ENCODE measurements at regions not wholly inside any gene's neighbourhood (a gene's known extent, or its start where the extent isn't known, plus 50 kb on each side); places are given as distances from the start of the nearest gene placed in this dataset.

DNA sequence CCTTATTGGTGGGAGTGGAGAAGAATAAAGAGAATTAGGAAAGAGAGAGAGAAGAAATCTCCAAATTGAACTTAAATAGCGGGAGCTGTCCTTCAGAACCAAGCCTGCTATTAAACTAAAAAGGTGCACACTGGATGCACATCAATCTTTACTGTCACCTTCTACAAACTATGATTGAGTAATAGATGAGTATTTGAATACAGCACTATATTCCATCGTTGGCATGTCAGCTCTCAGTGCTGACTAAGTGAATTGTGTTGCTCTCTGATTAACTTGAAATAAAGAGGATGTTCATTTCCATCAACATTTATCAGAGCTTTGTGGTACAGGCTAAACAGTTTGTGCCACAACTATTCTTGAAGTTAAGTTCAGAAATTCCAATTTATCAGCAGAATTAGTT, 143.7 kb upstream of the PABPC4L start:
- no peak for DNase-seq (ENCODE audit: low spot score)
- no peak overlapping the region for H3K4me3 Mint-ChIP-seq
- H3K27me3 Mint-ChIP-seq (ENCODE audit: low read depth), result no peaks in the 10 kb centered on the region
- no peaks in the 10 kb centered on the region for H3K36me3 Mint-ChIP-seq (ENCODE audit: low read depth)
- H3K4me1 Mint-ChIP-seq (ENCODE audit: low read depth), result no peaks in the 10 kb centered on the region
- H3K27ac Mint-ChIP-seq, result no peak overlapping the region
- peaks cover 5% of the 10 kb centered on the region for H3K9me3 Mint-ChIP-seq

DNA sequence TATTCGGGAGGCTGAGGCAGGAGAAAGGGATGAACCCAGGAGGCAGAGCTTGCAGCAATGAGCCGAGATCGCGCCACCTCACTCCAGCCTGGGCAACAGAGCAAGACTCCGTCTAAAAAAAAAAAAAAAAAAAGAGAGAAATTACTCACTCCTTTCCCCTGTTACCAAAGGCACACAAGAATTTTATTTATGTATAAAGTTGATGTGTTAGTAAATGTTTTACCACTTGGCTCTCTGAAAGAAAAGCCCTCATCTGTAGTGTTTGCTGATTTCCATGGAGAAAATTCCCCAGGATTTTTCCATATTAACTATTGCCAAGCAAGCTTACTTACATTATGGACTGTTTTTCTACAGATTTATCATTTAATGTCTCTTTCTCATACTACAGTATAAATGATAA, 142.1 kb upstream of the PABPC4L start:
- Mint-ChIP-seq H3K4me3 (no peak overlapping the region), H3K27me3 (ENCODE audit: low read depth) (no peaks in the 10 kb centered on the region), H3K27ac (no peak overlapping the region)

DNA sequence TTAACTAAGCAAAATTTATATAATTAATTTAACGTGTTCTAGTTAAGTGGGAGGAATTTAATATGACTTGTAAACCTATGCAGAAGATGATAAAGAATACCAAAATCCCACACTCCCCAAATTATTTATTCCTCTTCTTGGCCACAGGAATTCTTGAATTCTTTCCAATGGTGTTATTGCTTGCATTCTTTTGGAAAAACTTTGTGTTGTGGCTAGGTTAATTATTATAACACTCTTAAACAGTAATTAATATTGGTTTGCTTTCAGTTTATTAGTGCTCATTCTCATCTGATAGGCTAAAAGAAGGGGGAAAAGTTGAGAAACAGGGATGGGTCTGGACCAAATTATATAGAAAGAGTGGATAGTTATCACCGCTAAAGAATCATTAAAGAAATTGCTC, 141.5 kb upstream of the PABPC4L start:
- H3K27me3 Mint-ChIP-seq (ENCODE audit: low read depth), result no peaks in the 10 kb centered on the region
- H3K4me3 Mint-ChIP-seq, result no peak overlapping the region
- no peaks in the 10 kb centered on the region for H3K4me1 Mint-ChIP-seq (ENCODE audit: low read depth)
- H3K9me3 Mint-ChIP-seq, result peaks cover 8% of the 10 kb centered on the region
- DNase-seq (ENCODE audit: low spot score), result no peak
- H3K27ac Mint-ChIP-seq, result no peak overlapping the region
- no peaks in the 10 kb centered on the region for H3K36me3 Mint-ChIP-seq (ENCODE audit: low read depth)

More for the DNA sequence above, 142.1 kb upstream of the PABPC4L start:
- Mint-ChIP-seq H3K4me1 (ENCODE audit: low read depth) (no peaks in the 10 kb centered on the region), H3K9me3 (peaks cover 8% of the 10 kb centered on the region), H3K36me3 (ENCODE audit: low read depth) (no peaks in the 10 kb centered on the region)
- DNase-seq (ENCODE audit: low spot score), result no peak

- no peak for DNase-seq (ENCODE audit: low spot score)
- no peak overlapping the region for H3K4me3 Mint-ChIP-seq
- H3K4me1 Mint-ChIP-seq (ENCODE audit: low read depth), result no peaks in the 10 kb centered on the region
- H3K27ac Mint-ChIP-seq, result no peak overlapping the region
- H3K27me3 Mint-ChIP-seq (ENCODE audit: low read depth), result no peaks in the 10 kb centered on the region
- H3K9me3 Mint-ChIP-seq, result peaks cover 14% of the 10 kb centered on the region
- no peaks in the 10 kb centered on the region for H3K36me3 Mint-ChIP-seq (ENCODE audit: low read depth)
Observed at GRCh38 chr4:134337574-134337973, 136.0 kb upstream of the PABPC4L start.

GRCh38 chr4:134328741-134329140, 127.2 kb upstream of the PABPC4L start:
- Mint-ChIP-seq H3K9me3 (peaks cover 4% of the 10 kb centered on the region), H3K36me3 (ENCODE audit: low read depth) (no peaks in the 10 kb centered on the region)

GRCh38 chr4:134327274-134328122, 125.9 kb upstream of the PABPC4L start:
- H3K36me3 Mint-ChIP-seq (ENCODE audit: low read depth), result no peaks in the 10 kb centered on the region
- H3K9me3 Mint-ChIP-seq, result peaks cover 4% of the 10 kb centered on the region
- no peaks in the 10 kb centered on the region for H3K27me3 Mint-ChIP-seq (ENCODE audit: low read depth)
- no peak for DNase-seq (ENCODE audit: low spot score)
- no peak overlapping the region for H3K4me3 Mint-ChIP-seq
- no peak overlapping the region for H3K27ac Mint-ChIP-seq
- H3K4me1 Mint-ChIP-seq (ENCODE audit: low read depth), result no peaks in the 10 kb centered on the region

More at GRCh38 chr4:134328741-134329140, 127.2 kb upstream of the PABPC4L start:
- H3K4me3 Mint-ChIP-seq, result no peak overlapping the region
- no peak for DNase-seq (ENCODE audit: low spot score)
- H3K4me1 Mint-ChIP-seq (ENCODE audit: low read depth), result no peaks in the 10 kb centered on the region
- no peaks in the 10 kb centered on the region for H3K27me3 Mint-ChIP-seq (ENCODE audit: low read depth)
- no peak overlapping the region for H3K27ac Mint-ChIP-seq

- DNase-seq (ENCODE audit: low spot score), result no peak
- Mint-ChIP-seq H3K4me1 (ENCODE audit: low read depth) (no peaks in the 10 kb centered on the region), H3K27me3 (ENCODE audit: low read depth) (no peaks in the 10 kb centered on the region), H3K27ac (no peak overlapping the region), H3K4me3 (no peak overlapping the region), H3K9me3 (peaks cover 4% of the 10 kb centered on the region), H3K36me3 (ENCODE audit: low read depth) (no peaks in the 10 kb centered on the region)
Observed at GRCh38 chr4:134326866-134327265, 125.3 kb upstream of the PABPC4L start.

GRCh38 chr4:134324179-134324578, 122.6 kb upstream of the PABPC4L start:
- H3K4me3 Mint-ChIP-seq, result no peak overlapping the region
- peaks cover 11% of the 10 kb centered on the region for H3K9me3 Mint-ChIP-seq
- DNase-seq (ENCODE audit: low spot score), result no peak
- no peaks in the 10 kb centered on the region for H3K27me3 Mint-ChIP-seq (ENCODE audit: low read depth)
- no peak overlapping the region for H3K27ac Mint-ChIP-seq
- H3K36me3 Mint-ChIP-seq (ENCODE audit: low read depth), result no peaks in the 10 kb centered on the region
- H3K4me1 Mint-ChIP-seq (ENCODE audit: low read depth), result no peaks in the 10 kb centered on the region

- Mint-ChIP-seq H3K27ac (no peak overlapping the region), H3K4me3 (no peak overlapping the region), H3K36me3 (ENCODE audit: low read depth) (no peaks in the 10 kb centered on the region), H3K9me3 (peaks cover 16% of the 10 kb centered on the region), H3K27me3 (ENCODE audit: low read depth) (no peaks in the 10 kb centered on the region), H3K4me1 (ENCODE audit: low read depth) (no peaks in the 10 kb centered on the region)
- no peak for DNase-seq (ENCODE audit: low spot score)
Observed at GRCh38 chr4:134320048-134320447, 118.5 kb upstream of the PABPC4L start.

GRCh38 chr4:134313591-134313990, 112.0 kb upstream of the PABPC4L start:
- no peak overlapping the region for H3K4me3 Mint-ChIP-seq
- DNase-seq (ENCODE audit: low spot score), result no peak
- no peaks in the 10 kb centered on the region for H3K4me1 Mint-ChIP-seq (ENCODE audit: low read depth)
- H3K9me3 Mint-ChIP-seq, result peaks cover 4% of the 10 kb centered on the region
- no peaks in the 10 kb centered on the region for H3K36me3 Mint-ChIP-seq (ENCODE audit: low read depth)
- H3K27ac Mint-ChIP-seq, result no peak overlapping the region
- H3K27me3 Mint-ChIP-seq (ENCODE audit: low read depth), result no peaks in the 10 kb centered on the region

DNA sequence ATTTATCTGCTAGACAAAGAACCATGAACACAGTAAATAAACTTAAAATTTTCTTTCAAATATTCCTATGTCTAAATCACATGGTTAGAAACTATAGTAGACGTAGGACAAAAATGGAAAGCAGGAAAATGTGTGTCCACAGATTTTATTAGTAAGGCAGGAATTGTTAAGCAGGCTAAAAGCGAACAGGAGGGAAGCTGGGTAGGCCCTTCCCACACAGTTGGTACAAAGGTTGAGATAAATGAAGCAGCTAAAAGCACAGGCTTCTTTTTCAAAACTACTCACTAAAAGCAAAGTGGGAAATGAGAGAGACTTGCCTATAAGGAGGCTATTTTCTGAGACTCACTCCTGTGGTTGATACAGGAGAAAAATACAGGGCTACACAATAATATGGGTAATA, 108.1 kb upstream of the PABPC4L start:
- Mint-ChIP-seq H3K27ac (no peak overlapping the region), H3K9me3 (peaks cover 4% of the 10 kb centered on the region), H3K4me3 (no peak overlapping the region), H3K27me3 (ENCODE audit: low read depth) (no peaks in the 10 kb centered on the region), H3K36me3 (ENCODE audit: low read depth) (no peaks in the 10 kb centered on the region), H3K4me1 (ENCODE audit: low read depth) (no peaks in the 10 kb centered on the region)
- DNase-seq (ENCODE audit: low spot score), result no peak

- no peaks in the 10 kb centered on the region for H3K27me3 Mint-ChIP-seq (ENCODE audit: low read depth)
- peaks cover 7% of the 10 kb centered on the region for H3K9me3 Mint-ChIP-seq
- H3K27ac Mint-ChIP-seq, result no peak overlapping the region
Observed at GRCh38 chr4:134308910-134309309, 107.3 kb upstream of the PABPC4L start.

GRCh38 chr4:134298313-134298712, 96.7 kb upstream of the PABPC4L start:
- H3K4me1 Mint-ChIP-seq (ENCODE audit: low read depth), result no peaks in the 10 kb centered on the region
- H3K27me3 Mint-ChIP-seq (ENCODE audit: low read depth), result no peaks in the 10 kb centered on the region
- no peak overlapping the region for H3K4me3 Mint-ChIP-seq
- DNase-seq (ENCODE audit: low spot score), result no peak
- no peak overlapping the region for H3K27ac Mint-ChIP-seq
- H3K36me3 Mint-ChIP-seq (ENCODE audit: low read depth), result no peaks in the 10 kb centered on the region
- H3K9me3 Mint-ChIP-seq, result peaks cover 34% of the 10 kb centered on the region

More at GRCh38 chr4:134308910-134309309, 107.3 kb upstream of the PABPC4L start:
- no peak overlapping the region for H3K4me3 Mint-ChIP-seq
- H3K4me1 Mint-ChIP-seq (ENCODE audit: low read depth), result no peaks in the 10 kb centered on the region
- H3K36me3 Mint-ChIP-seq (ENCODE audit: low read depth), result no peaks in the 10 kb centered on the region
- no peak for DNase-seq (ENCODE audit: low spot score)

- no peak overlapping the region for H3K4me3 Mint-ChIP-seq
- no peaks in the 10 kb centered on the region for H3K36me3 Mint-ChIP-seq (ENCODE audit: low read depth)
- H3K27me3 Mint-ChIP-seq (ENCODE audit: low read depth), result no peaks in the 10 kb centered on the region
- DNase-seq (ENCODE audit: low spot score), result no peak
- peaks cover 34% of the 10 kb centered on the region for H3K9me3 Mint-ChIP-seq
- no peak overlapping the region for H3K27ac Mint-ChIP-seq
- no peaks in the 10 kb centered on the region for H3K4me1 Mint-ChIP-seq (ENCODE audit: low read depth)
Observed at GRCh38 chr4:134297765-134298164, 96.2 kb upstream of the PABPC4L start.

DNA sequence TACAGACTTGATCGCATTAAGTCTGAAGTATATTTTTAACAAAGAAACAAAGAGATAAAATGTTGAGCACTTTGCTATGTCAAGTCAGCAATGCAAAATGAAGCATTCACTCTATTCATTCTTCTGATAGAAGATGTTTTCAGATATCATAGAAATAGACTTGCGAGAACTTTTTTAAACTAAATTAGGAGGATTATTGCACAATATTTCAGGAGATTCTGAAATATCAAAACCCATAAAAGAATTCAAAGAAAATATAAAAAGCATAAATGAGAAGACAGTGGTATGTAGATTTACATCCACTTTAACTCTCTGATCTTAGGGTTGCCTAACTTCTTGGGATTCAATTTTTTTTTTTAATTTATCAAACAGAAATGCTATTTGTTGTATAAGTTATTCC, 81.1 kb upstream of the PABPC4L start:
- Mint-ChIP-seq H3K4me1 (ENCODE audit: low read depth) (no peaks in the 10 kb centered on the region), H3K4me3 (no peak overlapping the region), H3K27ac (no peak overlapping the region), H3K27me3 (ENCODE audit: low read depth) (no peaks in the 10 kb centered on the region), H3K9me3 (peaks cover 6% of the 10 kb centered on the region), H3K36me3 (ENCODE audit: low read depth) (no peaks in the 10 kb centered on the region)
- no peak for DNase-seq (ENCODE audit: low spot score)
